HG02642 (cell line): ENCODE measurements at regions not wholly inside any gene's neighbourhood (a gene's known extent, or its start where the extent isn't known, plus 50 kb on each side); places are given as distances from the start of the nearest gene placed in this dataset.

Experiments
- ATAC-seq: cut with Tn5 transposase; IDR thresholded peaks from one replicate; pipeline ENCODE4 v1.9.1; 2021; ENCODE audit warnings: mild to moderate bottlenecking; ENCODE audit not compliant: unreplicated experiment, poor library complexity

- ATAC-seq, result no peak
Observed at GRCh38 chr11:21811572-21811971, 381.3 kb upstream of the ANO5 start.

- ATAC-seq, result no peak
Observed at GRCh38 chr11:21814169-21814568, 378.7 kb upstream of the ANO5 start.

GRCh38 chr11:21817696-21818095 lies 375.2 kb upstream of the ANO5 start:
- no peak for ATAC-seq

GRCh38 chr11:21820176-21820575 lies 372.7 kb upstream of the ANO5 start:
- no peak for ATAC-seq

GRCh38 chr11:21825127-21825526 lies 367.8 kb upstream of the ANO5 start:
- no peak for ATAC-seq

- ATAC-seq, result no peak
Observed at GRCh38 chr11:21838427-21838826, 354.5 kb upstream of the ANO5 start.

- no peak for ATAC-seq
Observed at GRCh38 chr11:21839796-21840195, 353.1 kb upstream of the ANO5 start.

- no peak for ATAC-seq
Observed at GRCh38 chr11:21861314-21861713, 331.6 kb upstream of the ANO5 start.

- no peak for ATAC-seq
Observed at GRCh38 chr11:21865541-21865940, 327.3 kb upstream of the ANO5 start.

GRCh38 chr11:21866781-21867180 lies 326.1 kb upstream of the ANO5 start:
- ATAC-seq, result no peak

GRCh38 chr11:21877151-21877550 lies 315.7 kb upstream of the ANO5 start:
- ATAC-seq, result no peak

GRCh38 chr11:21883354-21883753 lies 309.5 kb upstream of the ANO5 start:
- ATAC-seq, result no peak

- ATAC-seq, result no peak
Observed at GRCh38 chr11:21888814-21889213, 304.1 kb upstream of the ANO5 start.

GRCh38 chr11:21892736-21893564 lies 299.9 kb upstream of the ANO5 start:
- no peak for ATAC-seq

GRCh38 chr11:21893565-21893867 lies 299.4 kb upstream of the ANO5 start:
- no peak for ATAC-seq

GRCh38 chr11:21894492-21894891 lies 298.4 kb upstream of the ANO5 start:
- no peak for ATAC-seq

GRCh38 chr11:21895686-21896085 lies 297.2 kb upstream of the ANO5 start:
- ATAC-seq, result no peak

GRCh38 chr11:21896216-21896615 lies 296.7 kb upstream of the ANO5 start:
- no peak for ATAC-seq

GRCh38 chr11:21896746-21897602 lies 295.9 kb upstream of the ANO5 start:
- no peak for ATAC-seq

- ATAC-seq, result no peak
Observed at GRCh38 chr11:21897752-21898151, 295.1 kb upstream of the ANO5 start.

- ATAC-seq, result no peak
Observed at GRCh38 chr11:21908211-21908610, 284.7 kb upstream of the ANO5 start.

- ATAC-seq, result no peak
Observed at GRCh38 chr11:21909145-21909544, 283.7 kb upstream of the ANO5 start.
